CD4-positive, alpha-beta T cell treated with Interleukin-21 for 1 hour (primary cell): ENCODE measurements at regions not wholly inside any gene's neighbourhood (a gene's known extent, or its start where the extent isn't known, plus 50 kb on each side); places are given as distances from the start of the nearest gene placed in this dataset.
"Not testable (repeated sequence)": the region's sequence is repeated elsewhere in the genome, so short reads cannot be mapped to it uniquely, and the experiment has no call there.

ENCODE experiments used
- DNase-seq: peaks from one replicate; pipeline ENCODE4 v3.0.0-alpha.2; 2020

DNA sequence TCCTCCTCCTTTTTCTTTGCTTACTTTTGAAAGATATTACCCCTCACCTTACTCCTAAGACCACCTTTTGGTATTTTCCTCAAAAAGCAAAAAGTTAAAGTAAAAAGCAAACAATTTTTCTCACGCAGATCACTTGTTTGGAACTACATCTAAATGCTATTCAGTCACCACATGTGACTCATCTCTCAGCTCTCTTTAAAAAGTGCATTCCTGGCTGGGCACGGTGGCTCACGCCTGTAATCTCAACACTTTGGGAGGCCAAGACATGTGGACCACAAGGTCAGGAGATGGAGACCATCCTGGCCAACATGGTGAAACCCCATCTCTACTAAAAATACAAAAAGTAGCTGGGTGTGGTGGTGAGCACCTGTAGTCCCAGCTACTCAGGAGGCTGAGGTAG is 218.0 kb downstream of the HS3ST3B1 start:
- not testable (repeated sequence) for DNase-seq

DNA sequence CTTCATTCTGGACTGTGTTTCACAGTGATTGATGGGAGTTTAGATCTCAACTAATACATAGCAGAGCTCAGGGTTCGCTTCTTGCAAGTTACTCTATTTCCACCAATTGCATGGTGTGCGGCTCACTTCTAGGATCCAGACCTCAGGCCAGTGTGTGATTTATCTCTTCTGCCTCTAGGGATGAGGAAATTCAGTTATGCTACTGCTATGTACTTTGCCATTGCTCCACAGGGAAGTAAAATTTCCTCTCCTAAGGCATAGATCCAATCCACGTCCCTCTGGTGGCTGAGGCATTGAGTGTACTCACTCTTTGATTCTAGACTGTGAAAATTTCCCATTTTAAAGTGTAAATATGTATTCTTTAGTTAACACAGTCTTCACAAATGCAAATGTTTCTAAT is 214.1 kb downstream of the HS3ST3B1 start:
- DNase-seq: no peak

DNA sequence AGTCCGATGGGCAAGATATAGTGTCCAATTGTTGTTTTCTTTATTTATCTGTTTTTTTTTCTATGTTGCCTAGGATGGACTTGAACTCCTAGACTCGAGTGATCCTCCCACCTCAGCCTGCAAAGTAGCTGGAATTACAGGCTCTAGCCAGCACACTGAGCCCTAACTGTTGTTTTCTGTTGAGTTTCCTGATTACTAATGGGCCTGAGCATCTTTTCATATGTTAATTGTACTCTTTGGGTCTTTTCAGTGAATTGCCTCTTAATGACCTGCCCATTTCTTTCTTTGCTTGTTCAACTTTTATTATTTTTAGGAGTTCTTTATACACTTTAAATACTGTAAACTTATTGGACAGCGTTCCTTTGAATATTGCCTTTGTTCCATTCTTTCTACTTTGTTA is 213.0 kb downstream of the HS3ST3B1 start:
- DNase-seq: no peak

DNA sequence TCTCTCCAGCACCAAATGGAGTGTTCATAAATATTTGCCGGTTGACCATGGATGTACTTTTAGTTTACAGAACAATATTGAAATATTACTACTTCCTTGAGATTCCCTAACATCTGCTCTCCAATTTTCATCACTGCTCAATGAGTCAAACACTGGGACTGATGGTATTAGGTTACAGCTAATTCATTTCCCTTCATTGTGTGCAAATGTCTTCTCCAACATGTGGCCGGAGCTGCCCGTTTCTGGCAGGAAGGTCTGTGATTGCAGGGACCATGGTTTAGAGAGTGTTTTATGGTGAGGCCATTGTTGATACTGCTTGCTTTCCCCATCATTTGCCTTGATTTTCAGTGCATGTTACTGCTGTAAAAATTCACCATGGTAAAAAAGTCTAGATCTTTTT is 209.3 kb downstream of the HS3ST3B1 start:
- no peak for DNase-seq

DNA sequence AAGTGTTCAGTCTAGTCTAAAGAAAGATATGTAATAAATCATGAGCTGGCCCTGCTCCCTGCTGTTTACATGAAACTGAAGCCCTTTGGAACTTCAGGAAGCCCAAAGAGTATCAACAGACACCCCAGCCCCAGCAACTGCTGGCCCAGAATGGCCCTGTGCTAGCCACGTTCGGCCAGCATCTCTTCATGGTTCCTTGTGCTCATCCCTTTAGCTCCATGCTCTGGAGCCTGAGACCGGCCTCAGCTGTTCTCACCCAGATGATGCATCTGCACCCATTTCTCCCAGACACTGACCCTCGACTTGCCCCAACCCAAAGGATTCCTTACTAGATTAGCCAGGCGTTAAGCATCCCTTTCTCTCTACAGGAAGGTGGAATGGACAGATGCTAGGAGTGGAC is 207.3 kb downstream of the HS3ST3B1 start:
- DNase-seq: no peak

DNA sequence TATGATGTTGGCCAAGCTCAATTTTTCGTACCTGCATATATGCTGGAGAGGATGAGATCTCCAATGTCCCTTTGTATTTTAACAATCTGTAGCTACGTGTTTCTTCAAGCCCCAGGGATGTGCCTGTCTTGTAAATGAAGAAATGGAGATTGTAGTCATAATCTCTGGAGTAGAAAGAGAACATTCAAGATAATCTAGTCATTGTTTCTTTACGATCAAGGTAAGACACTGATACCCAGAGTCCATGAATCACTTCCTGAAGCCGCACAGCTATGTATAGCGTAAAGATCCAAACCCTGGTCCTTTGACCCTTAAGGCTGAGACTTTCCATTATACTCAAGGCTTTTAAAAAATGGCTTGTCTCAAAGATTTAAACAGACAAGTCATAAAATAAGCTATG is 205.5 kb downstream of the HS3ST3B1 start:
- DNase-seq: no peak

DNA sequence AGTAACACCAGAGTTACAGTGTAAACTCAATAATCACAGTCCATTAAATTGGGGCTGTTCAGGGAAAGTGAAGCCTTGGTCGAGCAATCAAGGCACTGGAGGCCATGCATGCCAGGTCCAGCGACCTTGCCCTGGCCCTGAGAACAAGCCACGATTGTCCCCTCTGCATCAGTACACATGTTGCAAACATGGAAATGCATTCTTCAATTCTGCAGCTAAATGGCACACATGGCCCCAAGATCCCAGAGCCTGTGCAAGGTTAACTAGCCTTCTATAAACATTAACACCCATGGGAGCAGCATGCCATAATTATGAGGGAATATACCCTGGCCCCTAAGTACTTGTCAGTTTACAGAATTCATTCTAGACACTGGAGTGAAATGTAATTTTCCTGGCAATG is 204.7 kb downstream of the HS3ST3B1 start:
- DNase-seq: no peak

DNA sequence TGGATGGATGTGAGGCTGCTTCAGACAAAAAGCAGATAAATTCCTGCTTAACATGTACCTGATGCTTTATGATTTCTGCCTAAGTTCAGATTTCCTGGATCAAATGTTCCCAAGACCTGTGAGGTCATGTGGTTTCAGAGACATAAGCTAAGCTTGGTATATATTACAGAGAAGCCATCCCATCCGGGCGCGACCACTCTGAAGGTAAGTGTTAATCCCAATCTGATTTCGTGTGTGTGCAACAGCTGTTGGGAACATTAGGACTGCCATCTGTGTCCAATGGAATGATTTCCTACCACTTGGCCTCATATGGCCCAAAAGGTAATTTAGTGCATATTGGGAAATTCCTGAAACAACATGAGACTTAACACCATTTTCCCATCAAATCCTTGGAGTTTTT is 199.1 kb downstream of the HS3ST3B1 start:
- no peak for DNase-seq

DNA sequence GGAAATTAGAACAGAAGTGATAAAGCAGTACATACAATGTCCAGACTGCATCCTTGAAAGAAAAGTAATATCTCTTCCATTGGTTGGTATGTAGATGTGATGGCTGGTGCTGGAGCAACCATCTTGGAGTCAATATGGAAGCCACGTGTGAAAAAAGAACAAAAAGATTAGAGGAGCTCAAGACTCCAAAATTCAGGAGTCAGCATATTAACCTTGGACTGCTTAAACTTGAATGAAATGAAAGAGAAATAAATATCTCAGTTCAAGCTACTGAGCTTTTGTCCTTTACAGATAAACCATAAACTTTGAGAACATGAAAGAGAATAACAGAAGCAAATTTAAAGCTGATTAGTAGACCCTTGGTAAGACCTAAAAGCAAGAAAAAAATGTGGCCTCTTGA is 197.9 kb downstream of the HS3ST3B1 start:
- DNase-seq: no peak

DNA sequence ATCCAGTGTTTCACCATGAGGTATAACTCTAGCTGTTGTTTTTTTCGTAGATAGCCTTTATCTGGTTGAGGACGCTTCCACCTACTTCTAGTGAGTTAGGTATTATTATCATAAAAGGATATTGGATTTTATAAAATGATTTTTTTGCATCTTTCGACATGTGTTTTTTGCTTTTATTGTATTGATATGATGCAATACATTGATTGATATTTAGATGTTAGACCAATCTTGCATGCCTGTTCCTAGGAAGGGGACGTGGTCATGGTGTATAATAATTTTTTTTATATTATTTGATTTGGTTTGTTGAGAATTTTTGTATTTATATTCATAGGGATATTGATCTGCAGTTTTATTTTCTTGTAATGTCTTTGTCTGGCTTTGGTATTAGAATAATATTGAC is 193.3 kb downstream of the HS3ST3B1 start:
- no peak for DNase-seq

DNA sequence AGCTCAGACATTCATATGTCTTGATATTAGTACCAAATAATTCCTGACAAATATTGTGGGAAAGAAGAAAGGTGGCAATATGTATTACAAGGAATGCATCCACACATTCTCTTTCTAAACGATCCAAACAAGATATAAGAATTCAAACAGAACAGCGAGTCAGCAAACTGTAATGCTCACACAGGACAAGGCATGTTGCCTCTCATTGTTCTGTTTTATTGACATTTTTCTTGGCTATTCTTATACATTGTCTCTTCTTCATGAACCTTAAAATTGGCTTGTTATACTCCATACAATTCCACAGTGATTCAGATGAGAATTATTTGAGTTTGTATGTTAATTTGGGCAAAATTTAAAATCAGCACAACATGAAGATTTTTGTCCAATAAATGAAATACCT is 189.1 kb downstream of the HS3ST3B1 start:
- DNase-seq: no peak

DNA sequence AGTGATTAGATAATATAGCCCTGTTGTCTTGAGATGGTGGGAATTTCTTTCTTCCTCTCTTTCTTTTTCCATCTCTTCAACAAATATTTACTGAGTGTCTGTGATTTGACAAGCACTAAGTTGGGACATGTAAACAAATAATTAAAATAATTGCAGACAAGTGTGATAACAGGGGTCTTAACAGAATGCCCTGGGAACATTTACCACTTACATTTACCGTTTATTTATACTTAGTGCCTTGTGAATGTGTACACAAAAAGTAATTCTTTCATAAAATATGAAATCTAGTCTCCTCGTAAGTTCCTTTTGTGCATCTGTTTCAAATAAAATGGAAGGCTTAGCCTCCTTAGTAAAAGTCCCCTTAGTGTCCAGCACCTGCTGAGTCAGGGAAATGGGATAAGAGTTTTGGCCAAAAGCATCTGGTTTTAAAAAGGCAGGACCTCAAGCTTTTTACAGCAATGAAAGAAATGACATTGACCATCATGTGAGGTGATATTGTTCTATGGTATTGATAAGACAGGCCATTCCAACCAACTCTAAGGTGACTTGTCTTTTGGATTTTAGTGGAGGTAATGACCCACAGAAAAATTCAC is 188.2 kb downstream of the HS3ST3B1 start:
- DNase-seq: no peak

DNA sequence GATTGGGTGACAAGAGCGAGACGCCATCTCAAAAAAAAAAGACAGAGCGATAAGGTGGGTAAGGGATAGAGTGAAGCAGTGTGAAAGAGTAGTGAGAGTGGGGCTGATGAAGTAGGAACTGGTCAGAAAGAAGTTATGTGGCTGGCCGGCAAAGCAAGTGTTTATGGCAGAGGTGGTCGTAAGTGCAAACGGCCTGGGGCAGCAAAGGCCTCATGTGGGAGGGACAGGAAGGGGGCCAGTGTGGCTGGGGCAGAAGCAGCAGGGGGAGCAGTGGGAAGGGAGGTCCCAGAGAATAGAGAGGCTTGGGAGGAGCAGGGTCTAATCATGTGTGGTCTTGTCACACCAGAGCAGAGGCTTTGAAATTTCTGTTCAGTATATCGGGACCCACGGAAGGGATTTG is 186.2 kb downstream of the HS3ST3B1 start:
- DNase-seq: no peak

DNA sequence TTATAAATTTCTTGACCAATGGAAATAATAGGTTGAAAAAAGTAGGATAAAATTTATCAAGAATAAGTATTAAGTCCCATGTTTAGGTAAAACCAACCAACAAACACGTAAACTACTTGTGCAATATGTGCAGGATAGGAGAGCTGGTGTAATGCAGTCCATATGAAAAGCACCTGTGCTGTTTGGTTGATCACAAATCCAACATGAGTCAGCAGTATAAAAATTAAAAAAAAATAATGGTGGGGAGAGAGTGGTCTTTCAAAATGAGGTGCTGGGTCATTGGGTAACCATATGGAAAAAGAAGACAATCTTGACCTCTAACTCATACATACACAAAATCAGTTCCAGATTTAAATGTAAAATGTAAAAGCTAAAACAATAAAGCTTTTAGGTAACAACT is 181.8 kb downstream of the HS3ST3B1 start:
- DNase-seq: no peak

DNA sequence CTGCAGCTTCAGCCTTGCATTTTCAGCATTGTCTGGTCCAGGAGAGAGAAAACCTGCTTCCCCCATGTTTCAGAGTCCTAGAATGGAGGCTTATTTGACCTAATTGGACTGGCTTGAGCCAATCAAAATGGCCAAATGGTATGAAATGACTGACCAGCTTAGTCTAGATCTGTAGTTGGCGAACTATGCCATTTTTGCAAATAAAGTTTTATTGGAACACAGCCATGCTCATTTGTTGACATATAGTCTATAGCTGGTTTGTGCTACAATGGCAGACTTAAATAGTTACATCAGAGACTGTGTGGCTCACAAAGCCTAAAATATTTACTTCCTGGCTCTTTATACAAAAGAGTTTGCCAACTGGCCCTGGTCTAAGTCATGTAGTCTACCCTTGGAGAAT is 180.8 kb downstream of the HS3ST3B1 start:
- no peak for DNase-seq

DNA sequence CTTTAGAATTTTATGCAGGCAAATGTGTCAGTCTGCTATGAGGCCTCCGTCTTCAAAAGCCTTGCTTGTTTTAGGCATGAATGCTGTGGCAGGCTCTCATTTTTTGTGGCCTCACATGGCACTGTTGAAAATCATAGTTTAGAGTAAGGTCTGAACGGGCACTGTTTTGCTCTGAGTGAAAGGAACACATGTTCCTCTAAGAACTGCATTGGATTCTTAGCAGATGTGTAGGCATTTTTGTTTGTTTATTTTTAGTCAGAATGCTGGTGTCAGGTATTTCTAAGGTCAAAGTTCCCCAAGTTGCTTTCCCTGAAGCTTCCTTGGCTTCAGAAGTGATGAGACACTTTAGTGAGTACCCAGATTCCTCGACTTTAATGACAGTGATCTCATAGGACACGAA is 173.7 kb downstream of the HS3ST3B1 start:
- no peak for DNase-seq

DNA sequence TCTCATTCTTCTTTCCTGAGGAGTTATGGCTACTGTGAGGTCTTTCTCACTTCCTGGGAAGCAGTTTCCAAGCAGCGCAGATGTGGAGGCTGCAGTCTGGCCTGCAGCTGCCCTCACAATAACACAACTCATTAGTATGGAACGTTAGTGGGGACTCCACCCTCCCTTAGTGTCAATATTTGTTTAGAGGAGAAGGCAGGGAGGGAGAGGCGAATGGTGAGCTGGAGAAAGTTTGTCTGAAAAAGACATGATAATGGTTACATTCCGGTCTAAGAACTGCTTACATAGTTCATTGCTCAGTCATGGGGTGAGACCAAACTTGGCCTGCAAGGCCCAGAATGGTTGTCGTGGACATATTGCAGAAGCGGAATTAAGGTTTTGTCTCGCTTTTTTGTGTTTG is 170.2 kb downstream of the HS3ST3B1 start:
- no peak for DNase-seq

DNA sequence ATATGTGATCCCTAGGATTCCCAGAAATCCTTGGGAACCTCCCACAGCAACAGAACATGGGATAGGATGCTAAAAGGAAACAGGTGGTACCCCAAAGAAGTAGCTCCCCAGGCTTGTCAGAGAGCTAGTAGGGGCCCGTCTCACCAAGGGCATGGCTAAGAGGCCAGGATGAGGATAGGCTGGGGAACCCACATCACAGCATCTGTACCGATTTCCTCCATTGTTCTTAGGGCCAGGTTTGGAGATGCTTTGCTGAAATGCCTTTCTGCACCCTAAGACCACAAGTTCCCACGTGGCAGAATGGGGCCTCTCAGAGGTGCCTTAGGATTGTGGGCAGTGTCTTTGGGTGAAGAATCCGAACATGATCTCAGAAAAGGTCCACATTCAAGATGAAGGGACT is 169.5 kb downstream of the HS3ST3B1 start:
- DNase-seq: no peak

DNA sequence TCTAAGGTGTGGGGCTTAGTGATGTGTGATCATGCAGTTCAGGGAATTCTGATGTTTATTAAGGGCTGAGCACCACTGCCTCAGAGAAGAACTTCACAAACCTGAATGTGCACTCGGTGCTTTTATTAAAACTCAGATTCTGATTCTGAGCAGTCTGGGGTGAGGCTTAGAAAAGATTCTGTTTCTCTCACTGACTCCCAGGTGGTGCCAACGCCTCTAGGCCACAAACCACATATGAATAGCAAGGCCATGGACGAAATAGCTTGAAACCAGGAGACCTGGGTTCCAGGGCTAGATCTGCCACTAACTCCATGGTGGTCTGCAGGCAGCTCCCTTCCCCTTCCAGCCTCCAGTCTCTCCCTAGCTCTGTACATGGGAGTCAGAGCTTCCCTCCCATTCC is 169.1 kb downstream of the HS3ST3B1 start:
- no peak for DNase-seq

DNA sequence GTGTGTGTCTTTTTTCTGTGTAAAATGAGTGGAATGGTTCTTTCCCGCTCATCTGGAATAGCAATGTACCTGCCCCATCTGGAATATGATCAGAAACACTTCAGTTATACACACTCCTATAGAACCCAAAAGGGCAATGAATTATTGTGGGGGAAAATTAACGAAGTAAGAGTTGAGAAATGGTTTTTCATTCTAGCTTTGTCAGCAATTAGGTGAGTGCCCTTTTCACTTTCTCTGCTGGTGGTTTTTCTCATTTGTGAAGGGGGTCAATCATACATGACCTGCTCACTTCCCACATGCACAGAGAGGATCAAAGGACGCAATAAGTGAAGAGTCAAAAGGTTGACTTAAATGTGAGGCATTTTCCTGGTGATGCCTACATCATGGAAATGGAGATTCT is 168.0 kb downstream of the HS3ST3B1 start:
- no peak for DNase-seq

DNA sequence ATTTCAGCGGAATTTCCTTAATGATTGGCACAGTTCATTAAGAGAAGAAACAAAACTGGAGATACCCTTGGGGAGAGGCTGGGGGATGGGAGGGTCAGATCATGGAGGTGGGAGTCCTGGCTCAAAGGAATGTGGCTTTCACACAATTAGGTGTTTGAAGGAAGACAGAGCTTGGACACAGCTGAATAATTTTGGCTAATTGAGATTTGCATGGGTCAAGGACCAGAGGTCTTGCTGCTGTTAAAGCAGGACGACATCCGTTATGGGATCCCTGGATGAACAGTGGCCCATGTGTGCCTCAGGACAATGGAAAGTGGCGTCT is 160.3 kb downstream of the HS3ST3B1 start:
- no peak for DNase-seq

DNA sequence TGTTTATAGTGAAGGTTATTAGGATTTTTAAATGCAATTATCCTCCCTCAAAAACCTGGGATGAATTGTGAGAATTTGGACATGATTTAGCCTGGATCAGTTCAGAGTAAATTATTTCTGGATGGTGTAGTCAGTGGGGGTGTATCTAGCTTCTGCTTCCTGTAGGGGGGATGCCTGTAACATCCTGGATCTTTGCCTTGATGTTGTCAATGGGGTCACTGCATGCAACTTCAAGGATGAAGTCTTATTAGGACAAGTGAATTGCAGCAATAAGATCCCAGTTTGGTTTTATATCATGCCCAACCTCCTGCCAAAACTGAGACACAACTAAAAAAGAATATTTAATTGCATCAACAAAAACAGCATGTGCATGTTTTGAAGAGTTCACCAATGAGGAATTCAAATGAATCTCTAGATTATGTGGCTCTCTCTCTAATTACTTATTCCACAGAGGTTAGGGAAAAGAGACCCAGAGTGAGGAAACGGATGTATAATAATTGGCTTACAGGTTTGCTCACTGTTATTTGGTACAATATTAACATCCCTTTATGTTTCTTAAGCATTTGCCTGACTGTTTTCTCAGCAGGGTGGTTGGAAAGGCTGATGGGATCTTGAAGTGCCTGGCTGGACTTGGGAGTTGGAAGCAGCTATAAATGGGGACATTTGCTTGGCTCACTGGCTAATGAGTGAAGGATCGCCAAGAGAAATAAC is 159.8 kb downstream of the HS3ST3B1 start:
- no peak for DNase-seq

DNA sequence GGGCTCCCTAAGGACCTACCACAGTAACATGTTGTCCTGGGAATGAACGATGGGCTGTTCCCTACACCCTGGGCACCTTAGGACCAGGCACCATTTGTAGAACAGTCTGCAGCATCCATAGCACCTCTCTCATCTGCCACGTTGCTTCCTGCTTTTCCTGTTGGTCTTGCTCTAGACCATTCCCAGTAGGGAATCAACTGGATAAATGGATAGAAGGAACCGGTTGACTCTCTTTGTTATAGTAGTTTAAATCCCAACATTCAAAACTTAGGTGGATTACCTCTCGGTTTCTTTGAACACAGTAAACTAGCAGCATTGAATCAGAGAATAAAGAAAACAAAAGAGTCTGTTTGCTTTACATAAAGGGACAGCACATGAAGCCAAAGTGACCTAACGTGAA is 159.1 kb downstream of the HS3ST3B1 start:
- no peak for DNase-seq

DNA sequence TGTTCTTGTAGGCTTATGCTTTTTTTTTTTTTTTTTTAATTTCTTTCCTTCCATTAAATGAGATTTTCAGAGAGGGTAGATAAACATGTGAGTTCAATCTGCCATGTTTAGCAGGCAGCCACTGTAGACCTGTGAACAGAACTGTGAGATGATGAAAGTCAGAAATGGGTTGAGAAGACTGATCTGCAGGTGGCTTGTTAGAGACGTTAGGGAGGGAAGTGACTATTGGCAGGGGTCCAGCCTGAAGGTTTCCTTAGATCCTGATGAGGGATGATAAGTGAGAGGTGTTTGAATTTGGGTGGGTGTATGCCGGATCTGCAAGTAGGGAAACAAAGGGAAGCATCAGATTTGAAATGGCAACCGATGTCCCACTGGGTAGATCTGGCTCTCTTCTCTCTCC is 157.8 kb downstream of the HS3ST3B1 start:
- no peak for DNase-seq

DNA sequence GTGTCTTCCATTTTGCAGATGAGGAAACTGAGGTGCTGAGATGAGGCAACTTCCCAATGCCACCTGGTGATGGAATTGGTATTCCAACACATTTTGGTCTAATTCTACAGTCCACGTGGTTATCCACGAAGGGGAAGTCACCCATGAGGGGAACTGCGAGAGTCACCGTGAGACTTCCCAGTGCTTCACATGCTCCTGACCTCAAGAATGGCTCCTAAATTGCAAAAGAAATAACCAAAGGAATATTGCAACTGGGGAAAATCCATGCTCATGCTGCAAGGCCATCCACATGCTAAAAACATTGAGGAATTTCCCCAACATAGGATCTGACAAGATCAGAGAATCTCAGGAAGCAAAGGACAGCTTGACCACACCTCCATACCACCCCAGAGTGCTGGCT is 153.9 kb downstream of the HS3ST3B1 start:
- no peak for DNase-seq

DNA sequence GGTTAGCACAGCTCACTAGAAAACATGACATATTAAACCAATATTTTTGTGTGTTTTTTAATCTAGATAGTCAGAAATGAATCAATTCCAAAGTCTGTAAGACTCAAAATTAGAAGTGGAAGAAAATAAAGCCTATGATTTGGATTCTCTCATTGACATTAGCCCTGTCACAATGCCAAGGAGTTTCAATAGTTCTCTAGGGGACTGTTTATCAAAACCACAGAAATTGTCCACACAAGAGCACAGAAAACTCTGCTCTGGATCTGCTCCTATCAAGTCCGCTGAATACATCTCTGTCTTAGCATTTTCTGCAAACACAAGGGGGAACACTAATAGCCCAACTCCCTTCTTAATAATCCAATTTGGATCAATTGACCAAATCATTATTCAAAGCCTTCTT is 152.0 kb downstream of the HS3ST3B1 start:
- no peak for DNase-seq
